ENCODE measurements at regions not wholly inside any gene's neighbourhood (a gene's known extent, or its start where the extent isn't known, plus 50 kb on each side); places are given as distances from the start of the nearest gene placed in this dataset.

GRCh38 chr11:101401245-101401644 lies 182.6 kb downstream of the TRPC6 start:
- no peak for DNase-seq

- DNase-seq, result no peak
These were observed 185.8 kb downstream of the TRPC6 start for GRCh38 chr11:101397979-101398378.

GRCh38 chr11:101390539-101390938 lies 193.3 kb downstream of the TRPC6 start:
- DNase-seq, result no peak

- DNase-seq, result no peak
These were observed 214.0 kb downstream of the TRPC6 start for GRCh38 chr11:101369835-101370234.

- no peak for DNase-seq
These were observed 220.0 kb downstream of the TRPC6 start for GRCh38 chr11:101363706-101364275.

- DNase-seq, result no peak
These were observed 221.2 kb downstream of the TRPC6 start for GRCh38 chr11:101362643-101363042.

- DNase-seq, result no peak
These were observed 226.0 kb downstream of the TRPC6 start for GRCh38 chr11:101357771-101358170.

- no peak for DNase-seq
These were observed 225.2 kb upstream of the PGR start for GRCh38 chr11:101354801-101355200.

GRCh38 chr11:101348786-101349185 lies 219.2 kb upstream of the PGR start:
- DNase-seq, result no peak

GRCh38 chr11:101346591-101346990 lies 217.0 kb upstream of the PGR start:
- DNase-seq, result no peak

GRCh38 chr11:101345891-101346290 lies 216.3 kb upstream of the PGR start:
- DNase-seq, result no peak

GRCh38 chr11:101342307-101342706 lies 212.7 kb upstream of the PGR start:
- no peak for DNase-seq

- no peak for DNase-seq
These were observed 212.0 kb upstream of the PGR start for GRCh38 chr11:101341578-101341977.

- no peak for DNase-seq
These were observed 207.2 kb upstream of the PGR start for GRCh38 chr11:101336858-101337257.

GRCh38 chr11:101336155-101336554 lies 206.5 kb upstream of the PGR start:
- DNase-seq, result no peak

- DNase-seq, result no peak
These were observed 205.0 kb upstream of the PGR start for GRCh38 chr11:101334581-101334980.

GRCh38 chr11:101331411-101331810 lies 201.8 kb upstream of the PGR start:
- no peak for DNase-seq

GRCh38 chr11:101327908-101328307 lies 198.3 kb upstream of the PGR start:
- DNase-seq, result no peak

GRCh38 chr11:101326141-101326540 lies 196.5 kb upstream of the PGR start:
- no peak for DNase-seq

GRCh38 chr11:101323997-101324396 lies 194.4 kb upstream of the PGR start:
- no peak for DNase-seq

- DNase-seq, result no peak
These were observed 191.6 kb upstream of the PGR start for GRCh38 chr11:101321222-101321621.

- DNase-seq, result no peak
These were observed 177.1 kb upstream of the PGR start for GRCh38 chr11:101306721-101307120.

GRCh38 chr11:101305496-101305895 lies 175.9 kb upstream of the PGR start:
- no peak for DNase-seq

- no peak for DNase-seq
These were observed 169.6 kb upstream of the PGR start for GRCh38 chr11:101299210-101299609.

GRCh38 chr11:101296896-101297295 lies 167.3 kb upstream of the PGR start:
- no peak for DNase-seq

Data from NCI-H146 (cell line).